ENCODE measurements at regions not wholly inside any gene's neighbourhood (a gene's known extent, or its start where the extent isn't known, plus 50 kb on each side); places are given as distances from the start of the nearest gene placed in this dataset.

DNA sequence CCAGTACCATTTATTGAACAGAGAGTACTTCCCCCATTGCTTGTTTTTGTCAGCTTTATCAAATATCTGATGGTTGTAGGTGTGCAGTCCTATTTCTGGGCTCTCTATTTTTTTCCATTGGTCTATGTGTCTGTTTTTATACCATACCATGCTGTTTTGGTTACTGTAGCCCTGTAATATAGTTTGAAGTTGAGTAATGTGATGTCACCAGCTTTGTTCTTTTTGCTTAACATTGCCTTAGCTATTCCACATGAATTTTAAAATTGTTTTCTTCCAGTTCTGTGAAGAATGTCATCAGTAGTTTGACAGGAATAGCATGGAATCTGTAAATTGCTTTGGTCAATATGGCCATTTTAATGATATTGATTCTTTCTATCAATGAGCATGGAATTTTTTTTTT lies 140.5 kb upstream of the RHOBTB1 start:
- intact Hi-C loops (cut with DNase I), result no loop called here
- TF ChIP-seq, protein P1, sequence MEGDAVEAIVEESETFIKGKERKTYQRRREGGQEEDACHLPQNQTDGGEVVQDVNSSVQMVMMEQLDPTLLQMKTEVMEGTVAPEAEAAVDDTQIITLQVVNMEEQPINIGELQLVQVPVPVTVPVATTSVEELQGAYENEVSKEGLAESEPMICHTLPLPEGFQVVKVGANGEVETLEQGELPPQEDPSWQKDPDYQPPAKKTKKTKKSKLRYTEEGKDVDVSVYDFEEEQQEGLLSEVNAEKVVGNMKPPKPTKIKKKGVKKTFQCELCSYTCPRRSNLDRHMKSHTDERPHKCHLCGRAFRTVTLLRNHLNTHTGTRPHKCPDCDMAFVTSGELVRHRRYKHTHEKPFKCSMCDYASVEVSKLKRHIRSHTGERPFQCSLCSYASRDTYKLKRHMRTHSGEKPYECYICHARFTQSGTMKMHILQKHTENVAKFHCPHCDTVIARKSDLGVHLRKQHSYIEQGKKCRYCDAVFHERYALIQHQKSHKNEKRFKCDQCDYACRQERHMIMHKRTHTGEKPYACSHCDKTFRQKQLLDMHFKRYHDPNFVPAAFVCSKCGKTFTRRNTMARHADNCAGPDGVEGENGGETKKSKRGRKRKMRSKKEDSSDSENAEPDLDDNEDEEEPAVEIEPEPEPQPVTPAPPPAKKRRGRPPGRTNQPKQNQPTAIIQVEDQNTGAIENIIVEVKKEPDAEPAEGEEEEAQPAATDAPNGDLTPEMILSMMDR (IDR thresholded peaks at IDR 0.05), result no peak
- TF ChIP-seq POLR2A (IDR thresholded peaks at IDR 0.05), result no peak
- TF ChIP-seq POLR2AphosphoS5 (IDR thresholded peaks at IDR 0.05), result no peak

DNA sequence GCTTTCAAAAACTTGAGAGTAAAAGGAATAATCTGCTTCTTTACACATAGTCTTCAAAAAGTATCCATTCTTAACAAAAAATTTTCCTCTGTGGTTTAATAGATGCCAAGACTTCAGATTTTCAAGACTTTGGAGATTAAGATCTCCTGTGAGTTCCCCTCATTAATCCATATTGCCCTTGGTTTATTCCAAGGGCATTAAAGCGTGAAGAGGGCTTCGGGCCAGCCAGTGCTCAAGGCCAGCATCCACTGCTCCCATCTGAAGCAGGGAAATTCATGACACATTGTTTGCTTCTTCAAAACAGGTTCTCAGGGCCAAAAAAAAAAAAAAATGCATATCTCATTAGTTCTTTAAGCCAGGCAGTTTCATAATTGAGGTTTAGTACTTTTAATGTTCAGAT lies 137.3 kb upstream of the RHOBTB1 start:
- H3K27ac ChIP-seq, result no peak overlapping the region
- no peak overlapping the region for H3K4me3 ChIP-seq
- DNase-seq (ENCODE audit: low spot score), result no peak
- intact Hi-C loops (cut with DNase I), result no loop called here
- no peaks in the 10 kb centered on the region for H3K27me3 ChIP-seq (replicated peaks; ENCODE audit: insufficient read depth)
- no peaks in the 10 kb centered on the region for H3K4me1 ChIP-seq (replicated peaks)
- no peaks in the 10 kb centered on the region for H3K9me3 ChIP-seq
- TF ChIP-seq POLR2AphosphoS5 (IDR thresholded peaks at IDR 0.05) (no peak), POLR2A (IDR thresholded peaks at IDR 0.05) (no peak)
- TF ChIP-seq, protein P1 (IDR thresholded peaks at IDR 0.05), result no peak
- H3K36me3 ChIP-seq, result no peaks in the 10 kb centered on the region
- 33% methylated on average over 2 of the region's 2 CpGs for WGBS

More for the DNA sequence above, 140.5 kb upstream of the RHOBTB1 start:
- H3K36me3 ChIP-seq, result no peaks in the 10 kb centered on the region
- no peaks in the 10 kb centered on the region for H3K4me1 ChIP-seq (replicated peaks)
- H3K27me3 ChIP-seq (replicated peaks; ENCODE audit: insufficient read depth), result no peaks in the 10 kb centered on the region
- no peak overlapping the region for H3K4me3 ChIP-seq
- H3K27ac ChIP-seq, result no peak overlapping the region
- H3K9me3 ChIP-seq, result no peaks in the 10 kb centered on the region
- no peak for DNase-seq (ENCODE audit: low spot score)

DNA sequence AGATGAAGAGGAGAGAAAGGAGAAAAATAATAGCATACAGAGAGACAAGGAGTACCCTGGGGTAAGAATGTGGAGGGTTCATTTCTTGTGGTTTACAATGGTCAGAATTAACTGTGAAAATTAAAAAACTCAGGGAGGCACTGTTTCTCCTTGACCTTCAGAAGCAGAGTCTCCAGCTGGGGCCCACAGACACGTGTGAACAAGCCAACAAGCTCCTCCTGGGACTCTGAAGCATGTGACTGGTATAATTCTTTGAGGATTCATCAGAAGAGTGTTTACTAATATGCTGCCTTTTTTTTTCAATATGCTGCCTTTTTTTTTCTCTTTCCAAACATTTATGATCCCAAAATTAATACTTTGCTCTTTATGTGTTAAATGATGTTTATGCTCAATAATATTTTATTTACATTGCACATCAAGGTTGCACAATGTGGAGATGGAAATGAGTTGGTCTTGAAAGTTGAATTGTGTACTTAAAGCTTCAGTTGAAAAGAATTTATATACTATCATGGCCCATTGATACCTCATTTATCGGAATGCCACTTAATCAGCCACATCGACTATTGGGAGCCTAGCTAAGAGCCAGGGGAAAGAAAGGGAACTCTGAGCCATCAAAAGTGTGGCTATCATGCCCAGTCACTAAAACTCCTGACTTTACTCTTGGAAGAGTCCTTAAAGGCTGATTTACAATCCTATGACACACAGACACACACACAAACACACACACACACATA lies 134.7 kb upstream of the RHOBTB1 start:
- intact Hi-C loops (cut with DNase I), result no loop called here
- Histone ChIP-seq H3K4me1 (replicated peaks) (no peaks in the 10 kb centered on the region), H3K27ac (no peak overlapping the region), H3K36me3 (no peaks in the 10 kb centered on the region), H3K27me3 (replicated peaks; ENCODE audit: insufficient read depth) (no peaks in the 10 kb centered on the region), H3K4me3 (no peak overlapping the region), H3K9me3 (no peaks in the 10 kb centered on the region)
- TF ChIP-seq POLR2A (IDR thresholded peaks at IDR 0.05), result no peak
- no peak for TF ChIP-seq POLR2AphosphoS5 (IDR thresholded peaks at IDR 0.05)
- TF ChIP-seq, protein P1 (IDR thresholded peaks at IDR 0.05), result no peak
- no peak for DNase-seq (ENCODE audit: low spot score)
- WGBS, result 78% methylated on average over 3 of the region's 3 CpGs

- intact Hi-C loops (cut with DNase I), result no loop called here
- DNase-seq (ENCODE audit: low spot score), result no peak
- Histone ChIP-seq H3K36me3 (no peaks in the 10 kb centered on the region), H3K4me3 (no peak overlapping the region), H3K4me1 (replicated peaks) (no peaks in the 10 kb centered on the region), H3K27me3 (replicated peaks; ENCODE audit: insufficient read depth) (no peaks in the 10 kb centered on the region), H3K27ac (no peak overlapping the region), H3K9me3 (no peaks in the 10 kb centered on the region)
- no peak for TF ChIP-seq POLR2AphosphoS5 (IDR thresholded peaks at IDR 0.05)
- TF ChIP-seq POLR2A (IDR thresholded peaks at IDR 0.05), result no peak
- TF ChIP-seq, protein P1 (IDR thresholded peaks at IDR 0.05), result no peak
- WGBS, result 77% methylated on average over 1 of the region's 1 CpG
Measured at GRCh38 chr10:61076572-61077114, 132.7 kb upstream of the RHOBTB1 start.

DNA sequence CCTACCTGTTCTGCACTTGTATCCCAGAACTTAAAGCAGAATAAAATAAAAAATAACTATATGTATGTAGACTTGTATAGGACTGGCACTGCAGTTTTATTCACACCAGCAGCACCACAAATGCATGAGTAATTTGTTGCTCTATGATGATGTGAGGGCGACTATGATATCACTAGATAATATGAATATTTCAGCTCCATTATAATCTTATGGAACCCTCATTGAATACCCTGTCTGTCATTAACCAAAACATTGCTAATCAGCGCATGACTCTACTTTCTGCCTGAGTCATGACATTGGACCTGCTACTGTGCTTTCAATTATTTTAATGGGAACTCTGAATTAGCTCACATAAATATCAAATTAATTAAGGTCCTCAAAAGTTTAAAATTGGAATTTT lies 129.4 kb upstream of the RHOBTB1 start:
- Histone ChIP-seq H3K4me1 (replicated peaks) (no peaks in the 10 kb centered on the region), H3K27me3 (replicated peaks; ENCODE audit: insufficient read depth) (no peaks in the 10 kb centered on the region), H3K36me3 (no peaks in the 10 kb centered on the region), H3K4me3 (no peak overlapping the region), H3K27ac (no peak overlapping the region), H3K9me3 (no peaks in the 10 kb centered on the region)
- 97% methylated on average over 2 of the region's 2 CpGs for WGBS
- intact Hi-C loops (cut with DNase I), result no loop called here
- DNase-seq (ENCODE audit: low spot score), result no peak
- no peak for TF ChIP-seq POLR2AphosphoS5 (IDR thresholded peaks at IDR 0.05)
- no peak for TF ChIP-seq POLR2A (IDR thresholded peaks at IDR 0.05)
- TF ChIP-seq, protein P1 (IDR thresholded peaks at IDR 0.05), result no peak

Data from prostate gland (tissue), 2 donors.